ENCODE measurements at regions not wholly inside any gene's neighbourhood (a gene's known extent, or its start where the extent isn't known, plus 50 kb on each side); places are given as distances from the start of the nearest gene placed in this dataset.

DNA sequence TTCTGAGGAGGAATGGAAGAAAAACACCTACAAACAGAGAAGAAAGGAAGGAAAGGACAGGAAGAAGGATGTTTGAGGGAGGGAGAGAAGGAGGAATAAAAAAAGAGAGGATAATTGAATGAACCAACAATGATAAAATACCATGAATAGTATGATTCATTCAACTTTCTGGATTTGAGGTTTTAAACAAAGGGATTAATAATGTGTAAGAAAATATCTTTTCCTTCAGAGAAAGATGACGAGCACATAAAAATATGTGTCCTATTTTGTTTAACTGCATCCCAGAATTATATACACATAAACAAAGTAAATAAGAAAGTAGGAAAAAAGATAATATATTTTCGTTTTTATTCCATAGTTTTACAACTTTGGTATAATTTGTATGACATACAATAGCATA is 1380.4 kb downstream of the STIM2 start:
- TF ChIP-seq, protein P1, sequence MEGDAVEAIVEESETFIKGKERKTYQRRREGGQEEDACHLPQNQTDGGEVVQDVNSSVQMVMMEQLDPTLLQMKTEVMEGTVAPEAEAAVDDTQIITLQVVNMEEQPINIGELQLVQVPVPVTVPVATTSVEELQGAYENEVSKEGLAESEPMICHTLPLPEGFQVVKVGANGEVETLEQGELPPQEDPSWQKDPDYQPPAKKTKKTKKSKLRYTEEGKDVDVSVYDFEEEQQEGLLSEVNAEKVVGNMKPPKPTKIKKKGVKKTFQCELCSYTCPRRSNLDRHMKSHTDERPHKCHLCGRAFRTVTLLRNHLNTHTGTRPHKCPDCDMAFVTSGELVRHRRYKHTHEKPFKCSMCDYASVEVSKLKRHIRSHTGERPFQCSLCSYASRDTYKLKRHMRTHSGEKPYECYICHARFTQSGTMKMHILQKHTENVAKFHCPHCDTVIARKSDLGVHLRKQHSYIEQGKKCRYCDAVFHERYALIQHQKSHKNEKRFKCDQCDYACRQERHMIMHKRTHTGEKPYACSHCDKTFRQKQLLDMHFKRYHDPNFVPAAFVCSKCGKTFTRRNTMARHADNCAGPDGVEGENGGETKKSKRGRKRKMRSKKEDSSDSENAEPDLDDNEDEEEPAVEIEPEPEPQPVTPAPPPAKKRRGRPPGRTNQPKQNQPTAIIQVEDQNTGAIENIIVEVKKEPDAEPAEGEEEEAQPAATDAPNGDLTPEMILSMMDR (conservative IDR thresholded peaks at IDR 0.05) = no peak
- TF ChIP-seq EZH2 (IDR thresholded peaks at IDR 0.05; ENCODE audit: low read depth) = no peak
- Histone ChIP-seq H3K27me3 (ENCODE audit: insufficient read depth, low read depth) (no peaks in the 10 kb centered on the region), H3K27ac (no peak overlapping the region), H3K36me3 (ENCODE audit: low read depth) (no peaks in the 10 kb centered on the region), H3F3A (ENCODE audit: insufficient read depth, low read depth) (no peaks in the 10 kb centered on the region), H3K4me3 (no peak overlapping the region), H2AFZ (no peak overlapping the region), H3K9me2 (ENCODE audit: insufficient read depth) (no peaks in the 10 kb centered on the region), H4K20me1 (ENCODE audit: insufficient read depth) (no peaks in the 10 kb centered on the region; the same call in 1 of the 2 replicates), H3K4me2 (no peak overlapping the region), H3K79me2 (ENCODE audit: low read depth) (no peaks in the 10 kb centered on the region), H3K4me1 (replicated peaks; ENCODE audit: insufficient read depth) (no peaks in the 10 kb centered on the region), H3K9me3 (ENCODE audit: insufficient read depth, low read depth) (no peaks in the 10 kb centered on the region)
- CTCF ChIA-PET = no interaction called here
- POLR2A ChIA-PET (ENCODE audit: unreplicated experiment) = no interaction called here
- BruUV-seq (replicated peaks) = no TSS peak
- intact Hi-C loops (cut with micrococcal nuclease; ENCODE audit: unreplicated experiment) = no loop called here
- DNase-seq = no peak

GRCh38 chr4:28247805-28248204 is 1387.2 kb downstream of the STIM2 start:
- no peak for TF ChIP-seq EZH2 (IDR thresholded peaks at IDR 0.05; ENCODE audit: low read depth)
- TF ChIP-seq, protein P1 (conservative IDR thresholded peaks at IDR 0.05) = no peak
- ChIA-PET CTCF (no interaction called here), POLR2A (ENCODE audit: unreplicated experiment) (no interaction called here)
- Histone ChIP-seq H3K9me2 (ENCODE audit: insufficient read depth) (no peaks in the 10 kb centered on the region), H3K4me1 (replicated peaks; ENCODE audit: insufficient read depth) (no peaks in the 10 kb centered on the region), H3K79me2 (ENCODE audit: low read depth) (no peaks in the 10 kb centered on the region), H3K4me2 (no peak overlapping the region), H3K9me3 (ENCODE audit: insufficient read depth, low read depth) (no peaks in the 10 kb centered on the region), H3K4me3 (no peak overlapping the region), H3F3A (ENCODE audit: insufficient read depth, low read depth) (no peaks in the 10 kb centered on the region), H3K27ac (no peak overlapping the region), H2AFZ (no peak overlapping the region), H4K20me1 (ENCODE audit: insufficient read depth) (no peaks in the 10 kb centered on the region), H3K27me3 (ENCODE audit: insufficient read depth, low read depth) (no peaks in the 10 kb centered on the region), H3K36me3 (ENCODE audit: low read depth) (no peaks in the 10 kb centered on the region)
- no TSS peak for BruUV-seq (replicated peaks)
- no peak for DNase-seq
- intact Hi-C loops (cut with micrococcal nuclease; ENCODE audit: unreplicated experiment) = no loop called here

- no peak overlapping the region for H3K4me3 ChIP-seq
- H3K4me2 ChIP-seq = no peak overlapping the region
- H4K20me1 ChIP-seq (ENCODE audit: insufficient read depth) = no peaks in the 10 kb centered on the region
- no peak overlapping the region for H2AFZ ChIP-seq
- no peaks in the 10 kb centered on the region for H3K36me3 ChIP-seq (ENCODE audit: low read depth)
- POLR2A ChIA-PET (ENCODE audit: unreplicated experiment) = no interaction called here
- no TSS peak for BruUV-seq (replicated peaks)
- no peaks in the 10 kb centered on the region for H3F3A ChIP-seq (ENCODE audit: insufficient read depth, low read depth)
- DNase-seq = no peak
- H3K9me2 ChIP-seq (ENCODE audit: insufficient read depth) = no peaks in the 10 kb centered on the region
- H3K9me3 ChIP-seq (ENCODE audit: insufficient read depth, low read depth) = no peaks in the 10 kb centered on the region
- H3K79me2 ChIP-seq (ENCODE audit: low read depth) = no peaks in the 10 kb centered on the region
- H3K27me3 ChIP-seq (ENCODE audit: insufficient read depth, low read depth) = no peaks in the 10 kb centered on the region
- CTCF ChIA-PET = no interaction called here
- H3K27ac ChIP-seq = no peak overlapping the region
- intact Hi-C loops (cut with micrococcal nuclease; ENCODE audit: unreplicated experiment) = no loop called here
- no peaks in the 10 kb centered on the region for H3K4me1 ChIP-seq (replicated peaks; ENCODE audit: insufficient read depth)
- TF ChIP-seq, protein P1 (conservative IDR thresholded peaks at IDR 0.05) = no peak
- TF ChIP-seq EZH2 (IDR thresholded peaks at IDR 0.05; ENCODE audit: low read depth) = no peak
Measured at GRCh38 chr4:28248269-28248668, 1387.6 kb downstream of the STIM2 start.
